Fibroblast of mammary gland (primary cell): ENCODE measurements at regions not wholly inside any gene's neighbourhood (a gene's known extent, or its start where the extent isn't known, plus 50 kb on each side); places are given as distances from the start of the nearest gene placed in this dataset.

Source experiments
- DNase-seq: peaks from one replicate; pipeline ENCODE4 v3.0.0-alpha.2; 2010; ENCODE audit warnings: low read depth
- H3K4me3 ChIP-seq: 2 replicates; pipeline ENCODE4 v1.5.1; 2011; ENCODE audit warnings: low read depth, mild to moderate bottlenecking, low read length, moderate library complexity; ENCODE audit not compliant: control insufficient read depth
- TF ChIP-seq, protein P1 (sequence below): conservative IDR thresholded peaks from 2 replicates; pipeline ENCODE4 v1.5.1; 2011; ENCODE audit warnings: low read depth, low read length, inconsistent platforms; ENCODE audit not compliant: control insufficient read depth, insufficient read depth

DNA sequence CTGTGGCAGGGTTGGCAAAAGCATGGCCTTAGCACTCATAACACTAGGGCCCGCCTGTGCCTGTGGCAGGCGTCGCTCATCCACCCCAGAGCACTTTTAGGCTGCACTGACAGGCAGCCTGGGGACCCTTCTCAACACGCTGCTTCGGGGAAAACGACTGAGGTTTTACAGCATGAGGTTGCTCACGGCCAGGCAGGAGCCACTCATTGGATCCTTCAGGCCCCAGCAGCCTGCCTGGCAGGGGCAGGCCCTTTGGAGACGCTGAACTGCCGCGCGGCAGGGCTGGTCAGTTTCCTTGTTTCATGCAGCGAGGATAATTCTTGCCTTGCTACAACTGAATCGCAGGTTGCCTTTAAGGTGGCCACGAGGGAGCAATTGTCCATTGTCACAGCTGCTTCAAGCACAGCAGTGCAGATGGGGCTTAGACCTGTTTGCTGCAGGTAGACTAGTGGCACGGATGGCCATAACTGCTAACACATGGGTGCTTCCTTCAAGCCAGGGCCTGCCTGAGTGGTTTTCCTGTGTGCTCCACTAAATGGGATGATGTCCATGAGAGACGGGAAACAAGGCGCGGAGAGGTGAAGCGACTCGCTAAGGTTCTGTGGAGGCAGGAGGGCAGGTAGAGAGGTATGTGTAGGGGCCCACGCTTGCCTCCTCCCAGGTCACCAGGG lies 49.9 kb upstream of the HS6ST1 start:
- no peak for DNase-seq
- no peak overlapping the region for H3K4me3 ChIP-seq
- TF ChIP-seq, protein P1, sequence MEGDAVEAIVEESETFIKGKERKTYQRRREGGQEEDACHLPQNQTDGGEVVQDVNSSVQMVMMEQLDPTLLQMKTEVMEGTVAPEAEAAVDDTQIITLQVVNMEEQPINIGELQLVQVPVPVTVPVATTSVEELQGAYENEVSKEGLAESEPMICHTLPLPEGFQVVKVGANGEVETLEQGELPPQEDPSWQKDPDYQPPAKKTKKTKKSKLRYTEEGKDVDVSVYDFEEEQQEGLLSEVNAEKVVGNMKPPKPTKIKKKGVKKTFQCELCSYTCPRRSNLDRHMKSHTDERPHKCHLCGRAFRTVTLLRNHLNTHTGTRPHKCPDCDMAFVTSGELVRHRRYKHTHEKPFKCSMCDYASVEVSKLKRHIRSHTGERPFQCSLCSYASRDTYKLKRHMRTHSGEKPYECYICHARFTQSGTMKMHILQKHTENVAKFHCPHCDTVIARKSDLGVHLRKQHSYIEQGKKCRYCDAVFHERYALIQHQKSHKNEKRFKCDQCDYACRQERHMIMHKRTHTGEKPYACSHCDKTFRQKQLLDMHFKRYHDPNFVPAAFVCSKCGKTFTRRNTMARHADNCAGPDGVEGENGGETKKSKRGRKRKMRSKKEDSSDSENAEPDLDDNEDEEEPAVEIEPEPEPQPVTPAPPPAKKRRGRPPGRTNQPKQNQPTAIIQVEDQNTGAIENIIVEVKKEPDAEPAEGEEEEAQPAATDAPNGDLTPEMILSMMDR: no peak

DNA sequence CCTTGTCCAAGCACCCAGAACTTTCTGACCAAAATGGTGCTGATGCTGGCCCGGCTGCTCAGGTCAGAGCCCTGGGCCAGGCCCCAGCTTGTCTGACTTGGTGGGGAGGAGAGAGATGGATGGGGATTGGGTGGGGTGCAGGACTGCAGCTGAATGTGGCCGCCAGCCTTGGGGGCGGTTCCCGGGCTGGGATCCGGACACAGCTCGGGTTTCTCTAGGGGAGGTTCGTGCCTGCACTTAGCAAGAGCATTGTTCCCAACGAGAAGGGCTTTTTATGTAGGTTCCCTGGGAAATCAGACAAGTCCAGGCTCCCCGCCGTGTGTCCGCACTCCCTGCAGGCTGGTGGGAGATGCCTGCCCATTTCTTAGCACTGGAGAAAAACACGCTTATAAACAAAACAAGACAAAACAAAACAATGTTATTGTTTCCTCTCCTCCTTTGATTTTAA lies 50.5 kb upstream of the HS6ST1 start:
- TF ChIP-seq, protein P1: no peak
- peak; percentile 11 for DNase-seq
- no peak overlapping the region for H3K4me3 ChIP-seq

DNA sequence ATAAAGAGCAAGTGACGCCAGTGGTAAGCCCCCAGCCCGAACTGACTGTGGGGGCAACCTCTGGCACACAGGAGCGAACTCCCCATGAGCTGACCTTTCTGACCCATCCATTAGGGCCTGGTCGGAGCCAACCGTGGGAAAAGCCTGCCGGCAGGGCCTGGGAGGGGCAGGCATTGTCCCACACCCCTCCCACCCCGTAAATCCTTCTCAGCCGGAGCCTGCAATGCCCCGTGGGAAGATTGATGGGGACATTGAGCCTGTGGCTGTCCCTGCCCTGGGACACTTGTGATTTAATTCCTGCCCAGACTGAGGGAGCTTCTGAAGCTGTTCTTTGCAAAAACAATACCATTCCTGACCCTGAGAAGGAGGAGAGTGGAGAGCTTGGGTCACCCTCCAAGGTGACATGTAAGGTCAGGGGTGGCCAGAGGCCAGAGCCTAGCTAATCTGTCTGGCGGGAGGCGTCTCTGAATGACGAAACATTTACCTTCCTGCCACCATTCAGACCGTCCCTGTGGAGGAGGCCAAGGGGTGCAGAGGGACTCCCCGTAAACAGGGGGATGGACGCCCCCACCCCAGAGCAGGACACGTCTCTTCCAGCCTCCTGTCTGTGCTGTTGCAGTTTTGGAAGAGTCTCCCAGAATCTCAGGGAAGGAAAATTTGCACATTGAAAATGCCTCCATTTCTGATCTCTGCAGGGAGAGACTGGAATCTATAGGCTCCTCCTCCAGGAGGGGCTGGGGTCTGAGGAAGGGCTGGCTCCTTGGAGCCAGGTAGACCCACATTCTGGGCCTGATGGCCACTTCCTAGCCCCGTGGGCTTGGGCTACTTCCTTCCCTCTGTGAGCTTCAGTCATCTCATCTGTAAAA lies 51.2 kb upstream of the HS6ST1 start:
- no peak for DNase-seq
- TF ChIP-seq, protein P1: no peak
- H3K4me3 ChIP-seq: no peak overlapping the region

DNA sequence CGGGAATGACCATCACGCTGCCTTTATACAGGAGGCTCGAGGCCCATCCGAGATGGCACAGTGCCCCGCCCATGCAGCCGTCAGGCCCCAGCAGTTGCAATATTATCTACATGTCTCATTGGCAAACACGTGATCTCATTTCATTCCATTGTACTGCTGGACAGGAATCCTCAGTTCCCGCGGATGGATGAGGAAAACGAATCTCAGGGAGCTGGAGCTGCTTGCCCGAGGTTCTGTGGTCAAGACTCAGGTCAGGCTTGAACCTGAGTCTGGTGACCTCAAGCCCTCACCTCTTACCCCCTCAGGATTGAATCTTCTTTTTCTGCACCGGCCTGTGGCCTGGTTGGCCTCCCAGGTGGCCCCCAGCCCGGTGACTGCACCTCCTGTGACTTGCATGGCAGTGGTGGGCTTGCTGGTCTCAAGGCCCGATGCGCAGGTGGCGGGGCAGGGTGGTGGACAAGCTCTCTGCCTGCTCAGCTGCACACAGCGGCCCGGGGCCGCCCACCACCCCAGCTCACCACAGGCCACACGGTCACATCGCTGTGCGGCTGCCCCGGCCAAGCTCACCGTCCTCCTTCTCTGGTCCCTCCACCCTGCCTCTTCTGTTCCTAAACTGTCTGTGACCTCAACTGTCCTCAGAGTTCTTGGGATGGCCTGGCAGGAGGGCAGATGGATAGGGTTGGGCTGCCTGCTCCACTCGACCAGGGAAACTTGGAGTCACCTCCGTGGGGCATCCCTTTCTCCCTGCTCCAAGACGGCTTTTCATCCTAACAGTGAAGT lies 52.0 kb upstream of the HS6ST1 start:
- DNase-seq: no peak
- TF ChIP-seq, protein P1: no peak
- no peak overlapping the region for H3K4me3 ChIP-seq

DNA sequence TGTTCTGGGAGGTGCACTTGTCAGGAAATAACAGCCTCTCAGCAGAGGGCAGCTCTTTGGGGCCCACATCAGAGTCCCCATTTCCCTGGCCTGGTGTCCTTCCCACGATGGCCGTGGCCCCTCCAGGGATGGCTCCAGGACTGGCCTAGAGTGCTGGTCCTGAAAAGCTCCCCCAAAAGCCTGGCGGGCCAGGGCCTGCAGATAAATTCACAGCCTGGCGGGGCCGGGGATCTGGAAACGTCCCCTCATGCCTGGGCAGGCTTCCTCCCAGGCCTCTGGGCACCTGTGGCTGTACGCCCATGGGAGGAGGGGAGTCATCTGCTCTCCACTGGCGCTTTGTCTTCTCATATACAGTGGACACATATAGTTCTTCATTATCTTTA lies 52.6 kb upstream of the HS6ST1 start:
- H3K4me3 ChIP-seq: no peak overlapping the region
- TF ChIP-seq, protein P1: no peak
- no peak for DNase-seq

DNA sequence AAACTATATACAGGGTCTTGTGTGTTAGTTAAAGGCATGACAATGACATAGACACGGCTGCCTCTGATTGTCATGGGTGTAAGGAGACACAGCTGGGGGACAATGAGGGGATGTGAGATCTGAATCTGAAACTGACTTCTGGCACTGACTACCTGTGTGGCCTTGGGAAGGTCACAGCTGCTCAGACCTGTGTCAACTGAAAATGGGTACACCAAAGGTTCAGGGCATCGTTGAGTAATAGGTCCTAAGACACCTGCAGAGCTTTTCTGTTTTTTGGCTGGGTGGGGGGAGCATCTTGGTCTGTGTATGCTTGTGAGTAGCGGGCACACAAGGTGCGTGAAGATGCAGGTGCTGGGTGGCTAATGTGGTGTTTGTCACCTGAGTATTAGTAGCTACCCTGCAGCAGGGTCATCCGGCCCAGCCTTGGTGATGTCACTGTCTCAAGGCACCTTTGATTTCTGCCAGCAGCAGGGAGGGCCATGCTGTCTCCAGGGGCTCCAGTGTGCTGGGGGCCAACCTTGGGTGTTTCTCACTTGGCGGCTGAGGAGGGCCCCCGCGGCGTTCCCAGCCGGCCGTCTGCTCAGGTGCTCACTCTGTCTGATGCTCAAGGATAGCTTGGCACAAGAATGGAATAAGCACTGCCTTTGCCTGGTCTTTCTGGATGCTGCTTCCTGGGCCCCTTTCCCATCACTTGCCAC lies 53.1 kb upstream of the HS6ST1 start:
- TF ChIP-seq, protein P1: no peak
- H3K4me3 ChIP-seq: no peak overlapping the region
- DNase-seq: no peak
